HUES48 (cell line): ENCODE measurements at regions not wholly inside any gene's neighbourhood (a gene's known extent, or its start where the extent isn't known, plus 50 kb on each side); places are given as distances from the start of the nearest gene placed in this dataset.
"Not testable (repeated sequence)": the region's sequence is repeated elsewhere in the genome, so short reads cannot be mapped to it uniquely, and the experiment has no call there.

ENCODE experiments used
- H3K27ac ChIP-seq: one replicate; pipeline ENCODE4 v1.7.0; 2013; ENCODE audit warnings: low read depth, low read length, inconsistent platforms
- H3K27me3 ChIP-seq: 2 replicates; pipeline ENCODE4 v1.6.1; 2013; ENCODE audit warnings: mild to moderate bottlenecking, low read length; ENCODE audit not compliant: control insufficient read depth, insufficient read depth
- H3K36me3 ChIP-seq: 2 replicates; pipeline ENCODE4 v1.6.1; 2013; ENCODE audit warnings: low read length; ENCODE audit not compliant: control insufficient read depth, insufficient read depth
- H3K4me1 ChIP-seq: 2 replicates; pipeline ENCODE4 v1.6.1; 2013; ENCODE audit warnings: mild to moderate bottlenecking, low read length; ENCODE audit not compliant: control insufficient read depth, insufficient read depth
- H3K4me3 ChIP-seq: 2 replicates; pipeline ENCODE4 v1.5.1; 2013; ENCODE audit warnings: mild to moderate bottlenecking, low read depth, low read length
- H3K9ac ChIP-seq: 2 replicates; pipeline ENCODE4 v1.6.1; 2013; ENCODE audit warnings: mild to moderate bottlenecking, low read depth, low read length, moderate library complexity
- H3K9me3 ChIP-seq: 2 replicates; pipeline ENCODE4 v1.6.1; 2013; ENCODE audit warnings: low read length; ENCODE audit not compliant: control insufficient read depth, insufficient read depth

DNA sequence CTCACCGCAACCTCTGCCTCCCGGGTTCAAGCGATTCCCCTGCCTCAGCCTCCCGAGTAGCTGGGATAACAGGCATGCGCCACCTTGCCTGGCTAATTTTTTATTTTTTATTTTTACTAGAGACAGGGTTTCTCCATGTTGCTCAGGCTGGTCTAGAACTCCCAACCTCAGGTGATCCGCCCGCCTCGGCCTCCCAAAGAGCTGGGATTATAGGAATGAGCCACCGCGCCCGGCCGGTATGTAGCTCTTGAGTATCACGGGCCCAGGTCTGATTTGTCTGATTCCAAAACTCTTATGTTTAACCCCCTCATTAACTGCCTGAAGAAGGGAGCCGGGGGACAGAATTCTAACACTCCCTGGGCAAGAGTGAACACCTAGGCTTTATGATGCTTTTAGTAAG is 91.7 kb upstream of the OLIG2 start:
- not testable (repeated sequence) for H3K4me3 ChIP-seq, H3K36me3 ChIP-seq, H3K9me3 ChIP-seq, H3K9ac ChIP-seq, H3K27ac ChIP-seq, H3K27me3 ChIP-seq, H3K4me1 ChIP-seq

DNA sequence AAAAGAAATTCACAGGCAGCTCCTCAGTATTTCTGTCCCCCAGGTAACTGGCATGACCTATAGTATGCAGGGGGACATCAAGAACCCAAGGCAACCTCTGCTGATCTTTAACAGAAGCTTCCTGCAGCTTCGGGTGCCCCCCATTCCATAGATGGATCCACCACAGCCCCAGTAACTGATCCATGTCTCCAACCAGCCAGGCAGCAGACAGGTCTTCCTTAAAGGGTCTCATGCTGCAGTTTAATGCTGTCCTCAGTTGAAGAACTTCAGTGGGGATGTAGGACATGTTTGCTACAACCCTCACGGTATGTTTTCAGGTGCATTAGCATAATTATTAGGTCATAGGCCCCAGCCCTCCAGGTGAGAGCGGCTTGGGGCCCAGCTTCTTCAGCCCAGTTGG is 90.9 kb upstream of the OLIG2 start:
- Histone ChIP-seq H3K9ac (no peak overlapping the region), H3K36me3 (no peaks in the 10 kb centered on the region), H3K27me3 (no peaks in the 10 kb centered on the region), H3K4me1 (no peaks in the 10 kb centered on the region), H3K9me3 (no peaks in the 10 kb centered on the region), H3K4me3 (no peak overlapping the region), H3K27ac (no peak overlapping the region)

DNA sequence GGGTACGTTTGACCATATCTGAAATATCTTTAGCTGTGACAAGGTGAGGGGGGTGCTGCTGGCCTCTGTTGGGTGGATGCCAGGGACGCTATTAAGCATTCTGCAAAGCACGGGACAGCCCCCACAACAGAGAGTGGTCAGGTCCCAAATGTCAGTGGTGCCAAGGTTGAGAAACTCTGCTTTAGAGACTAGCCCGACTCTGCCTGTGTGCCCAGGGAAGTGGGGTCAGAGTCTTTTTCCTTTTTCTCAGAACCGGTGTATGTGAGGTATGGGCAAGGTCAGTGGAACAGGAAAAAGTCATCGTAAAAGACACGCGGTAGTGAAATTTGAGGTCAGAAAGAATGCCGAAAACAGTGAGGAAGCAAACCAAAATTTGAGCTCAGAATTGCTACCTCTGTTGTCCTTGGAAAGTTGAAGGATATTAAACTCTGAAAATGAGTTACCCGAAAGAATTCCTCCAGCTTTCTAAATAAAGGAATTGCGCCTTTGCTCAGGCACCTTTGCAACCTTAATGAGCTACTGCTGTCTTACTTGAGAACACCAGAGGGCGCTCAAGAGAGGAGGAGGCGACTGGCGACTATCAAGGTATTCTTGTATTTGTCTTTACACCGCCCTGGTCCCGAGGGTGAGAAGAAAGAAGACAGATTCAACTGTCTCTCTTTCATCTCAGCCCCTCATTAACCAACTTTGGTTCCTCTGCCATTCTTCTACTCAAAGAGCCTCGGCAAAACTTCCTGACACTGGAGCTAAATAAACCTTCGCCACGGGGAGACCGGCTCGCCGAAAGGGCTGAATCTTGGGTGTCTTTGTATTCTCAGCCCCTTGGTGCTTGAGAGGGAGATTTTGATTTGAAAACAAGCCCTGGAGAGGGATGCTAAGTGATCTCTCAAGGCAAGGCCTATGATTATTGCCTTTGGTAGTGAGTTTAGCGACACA is 85.4 kb upstream of the OLIG2 start:
- Histone ChIP-seq H3K9me3 (no peaks in the 10 kb centered on the region), H3K27me3 (0 out of 2 replicates have a peak, but pooled peaks cover 3% of the 10 kb centered on the region), H3K4me1 (peaks cover 5% of the 10 kb centered on the region; the same call in 1 of the 2 replicates), H3K36me3 (no peaks in the 10 kb centered on the region), H3K4me3 (no peak overlapping the region), H3K27ac (no peak overlapping the region), H3K9ac (no peak overlapping the region)

DNA sequence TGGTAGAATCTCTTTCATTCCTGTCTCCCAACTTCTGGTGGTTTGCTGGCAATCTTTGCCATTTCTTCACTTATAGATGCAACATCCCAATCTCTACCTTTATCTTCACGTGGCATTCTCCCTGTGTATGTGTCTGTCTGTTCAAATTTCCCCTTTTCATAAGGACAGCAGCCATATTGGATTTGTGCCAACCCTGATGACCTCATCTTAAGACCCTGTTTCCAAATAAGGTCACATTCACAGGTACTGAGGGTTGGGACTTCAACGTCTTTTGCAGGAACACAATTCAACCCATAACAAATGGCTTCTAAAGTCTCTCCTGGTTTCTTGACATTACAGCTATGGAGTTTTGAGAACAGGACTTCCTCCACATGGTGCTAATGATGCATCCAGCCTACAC is 84.5 kb upstream of the OLIG2 start:
- H3K27me3 ChIP-seq = 0 out of 2 replicates have a peak, but pooled peaks cover 3% of the 10 kb centered on the region
- no peak overlapping the region for H3K9ac ChIP-seq
- H3K4me3 ChIP-seq = no peak overlapping the region
- no peak overlapping the region for H3K27ac ChIP-seq
- H3K4me1 ChIP-seq = peaks cover 5% of the 10 kb centered on the region; the same call in 1 of the 2 replicates
- no peaks in the 10 kb centered on the region for H3K36me3 ChIP-seq
- H3K9me3 ChIP-seq = no peaks in the 10 kb centered on the region

DNA sequence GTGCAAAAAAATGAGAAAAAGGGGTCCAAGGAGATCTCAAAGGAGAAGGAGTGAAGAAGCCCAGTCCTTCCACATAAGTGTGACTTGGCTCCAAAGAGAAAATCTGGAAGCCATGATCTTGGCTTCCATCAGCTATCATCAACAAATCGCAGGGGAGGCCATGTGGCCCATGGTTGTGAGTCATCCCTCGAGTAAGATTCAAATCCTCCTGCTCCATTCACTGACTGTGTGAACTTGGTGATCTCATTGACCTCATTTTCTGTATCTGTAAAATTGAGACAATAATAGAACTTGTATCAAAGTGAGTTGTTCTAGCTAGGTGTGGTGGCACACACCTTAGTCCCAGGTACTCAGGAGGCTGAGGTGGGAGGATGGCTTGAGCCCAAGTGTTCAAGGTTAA is 79.1 kb upstream of the OLIG2 start:
- no peak overlapping the region for H3K4me3 ChIP-seq
- H3K27me3 ChIP-seq = no peaks in the 10 kb centered on the region
- H3K4me1 ChIP-seq = peaks cover 9% of the 10 kb centered on the region
- H3K27ac ChIP-seq = no peak overlapping the region
- no peaks in the 10 kb centered on the region for H3K9me3 ChIP-seq
- H3K9ac ChIP-seq = no peak overlapping the region
- no peaks in the 10 kb centered on the region for H3K36me3 ChIP-seq

DNA sequence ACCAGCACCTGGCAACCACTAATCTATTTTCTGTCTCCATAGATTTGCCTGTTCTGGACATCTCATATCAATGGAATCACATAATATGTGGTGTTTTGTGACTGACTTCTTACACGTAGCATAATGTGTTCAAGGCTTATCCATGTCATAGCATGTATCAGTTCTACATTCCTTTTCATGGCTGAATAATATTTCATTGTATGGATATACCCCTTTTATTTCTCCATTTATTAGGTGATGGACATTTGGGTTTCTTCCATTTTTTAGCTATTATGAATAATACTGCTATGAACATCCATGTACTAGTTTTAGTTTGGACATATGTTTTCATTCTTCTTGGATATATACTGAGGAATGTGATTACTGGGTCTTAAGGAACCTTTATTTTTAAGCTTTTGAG is 78.0 kb upstream of the OLIG2 start:
- Histone ChIP-seq H3K4me3 (no peak overlapping the region), H3K27me3 (no peaks in the 10 kb centered on the region), H3K27ac (no peak overlapping the region), H3K36me3 (no peaks in the 10 kb centered on the region), H3K4me1 (peaks cover 20% of the 10 kb centered on the region), H3K9ac (no peak overlapping the region), H3K9me3 (no peaks in the 10 kb centered on the region)

DNA sequence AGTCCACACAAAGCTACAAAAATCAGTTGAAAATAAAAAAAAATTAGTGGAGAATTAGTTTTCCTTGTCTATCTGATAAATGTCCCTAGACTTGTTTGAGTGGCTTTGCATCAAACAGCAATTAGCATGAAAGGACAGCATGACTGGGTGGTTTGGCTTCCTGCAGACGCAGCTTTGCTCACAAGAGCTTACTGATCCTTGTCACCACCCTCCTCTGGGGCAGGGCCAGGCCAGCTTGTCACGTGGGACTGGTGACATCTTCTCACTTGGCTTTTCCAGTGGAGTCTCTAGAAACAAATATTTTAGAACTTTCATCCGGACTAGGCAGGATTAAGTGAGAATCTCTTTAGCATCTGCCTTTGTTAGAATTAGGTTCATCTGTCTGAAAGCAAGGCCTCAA is 76.0 kb upstream of the OLIG2 start:
- Histone ChIP-seq H3K4me3 (no peak overlapping the region), H3K36me3 (no peaks in the 10 kb centered on the region), H3K9me3 (no peaks in the 10 kb centered on the region), H3K27ac (no peak overlapping the region), H3K4me1 (peaks cover 32% of the 10 kb centered on the region), H3K27me3 (no peaks in the 10 kb centered on the region), H3K9ac (no peak overlapping the region)

DNA sequence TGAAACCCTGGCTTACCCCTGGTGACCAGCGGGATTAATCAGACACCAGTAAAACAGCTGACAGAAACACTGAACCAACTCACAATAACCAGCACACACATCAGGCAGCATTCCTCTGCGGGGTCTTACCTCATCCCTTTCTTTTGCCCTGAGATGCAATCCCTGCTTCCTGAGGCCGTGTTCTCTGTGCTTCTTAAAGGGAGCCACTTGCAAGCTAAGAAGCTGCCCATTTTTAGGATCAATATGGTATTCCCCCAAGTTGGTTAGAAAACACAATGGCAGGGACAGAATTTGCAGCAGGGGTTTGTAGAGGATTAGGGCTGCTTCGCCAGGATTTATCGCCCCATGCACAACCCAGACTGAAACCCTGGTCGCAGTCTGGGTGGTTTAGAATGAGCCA is 74.7 kb upstream of the OLIG2 start:
- Histone ChIP-seq H3K9ac (no peak overlapping the region), H3K9me3 (no peaks in the 10 kb centered on the region), H3K27me3 (no peaks in the 10 kb centered on the region), H3K36me3 (no peaks in the 10 kb centered on the region), H3K27ac (no peak overlapping the region), H3K4me3 (no peak overlapping the region), H3K4me1 (peaks cover 40% of the 10 kb centered on the region)

DNA sequence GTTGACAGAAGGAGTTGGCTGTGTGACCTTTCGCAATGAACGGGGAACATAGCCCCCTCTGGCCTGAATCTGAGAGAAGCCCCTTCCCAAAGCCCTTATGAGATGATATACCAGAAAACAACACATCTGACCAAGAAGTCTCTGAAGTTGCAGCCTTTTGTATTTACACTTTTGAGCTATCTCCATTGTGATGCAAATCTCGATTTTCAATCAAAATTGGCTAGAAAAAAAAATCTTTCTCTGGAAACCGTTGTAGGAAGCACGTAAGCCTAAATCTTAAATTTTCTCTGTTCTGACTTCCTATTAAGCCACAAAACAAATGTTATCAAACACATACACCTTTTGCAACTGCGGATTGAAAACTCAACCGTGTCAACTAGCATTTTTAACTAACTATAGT is 71.4 kb upstream of the OLIG2 start:
- H3K4me3 ChIP-seq = no peak overlapping the region
- H3K27me3 ChIP-seq = no peaks in the 10 kb centered on the region
- H3K4me1 ChIP-seq = peaks cover 50% of the 10 kb centered on the region
- no peak overlapping the region for H3K9ac ChIP-seq
- H3K36me3 ChIP-seq = no peaks in the 10 kb centered on the region
- no peaks in the 10 kb centered on the region for H3K9me3 ChIP-seq
- H3K27ac ChIP-seq = no peak overlapping the region

DNA sequence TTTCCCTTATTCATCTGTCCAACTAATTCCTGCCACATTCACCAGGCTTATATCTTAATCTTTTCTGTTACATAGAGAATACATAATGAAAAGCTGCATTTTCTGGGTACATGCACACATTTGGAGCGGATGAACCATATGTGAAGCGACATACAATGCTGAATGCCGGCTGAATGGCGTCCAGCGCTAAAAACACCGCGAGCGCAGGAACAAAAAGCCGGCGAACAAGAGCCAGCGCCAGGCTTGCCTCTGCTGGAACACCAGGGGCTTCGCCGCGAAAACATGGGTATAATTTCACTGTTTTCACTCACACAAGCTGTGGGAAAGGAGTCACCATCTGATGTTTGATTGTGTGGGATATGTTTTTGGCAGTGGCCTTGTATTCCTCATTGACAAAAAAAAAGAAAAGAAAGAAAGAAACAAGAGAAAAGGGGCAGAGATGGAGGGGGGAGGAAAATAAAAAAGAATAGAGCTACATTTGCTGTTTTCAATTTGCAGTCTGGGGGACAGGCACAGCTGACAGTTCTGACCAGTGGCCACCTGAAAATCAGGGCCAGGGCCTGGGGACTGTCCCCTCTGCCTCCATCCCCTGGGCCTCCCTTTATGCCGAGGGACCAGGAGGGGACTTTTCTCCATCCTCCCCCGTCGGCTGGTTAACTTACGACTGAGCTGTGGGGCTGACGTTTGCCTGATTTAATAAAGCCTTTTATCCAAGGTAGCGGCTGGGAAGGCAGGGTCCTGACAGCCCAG is 70.2 kb upstream of the OLIG2 start:
- Histone ChIP-seq H3K4me3 (no peak overlapping the region), H3K27ac (no peak overlapping the region), H3K36me3 (no peaks in the 10 kb centered on the region), H3K4me1 (peaks cover 50% of the 10 kb centered on the region), H3K9ac (no peak overlapping the region), H3K9me3 (no peaks in the 10 kb centered on the region), H3K27me3 (no peaks in the 10 kb centered on the region)

DNA sequence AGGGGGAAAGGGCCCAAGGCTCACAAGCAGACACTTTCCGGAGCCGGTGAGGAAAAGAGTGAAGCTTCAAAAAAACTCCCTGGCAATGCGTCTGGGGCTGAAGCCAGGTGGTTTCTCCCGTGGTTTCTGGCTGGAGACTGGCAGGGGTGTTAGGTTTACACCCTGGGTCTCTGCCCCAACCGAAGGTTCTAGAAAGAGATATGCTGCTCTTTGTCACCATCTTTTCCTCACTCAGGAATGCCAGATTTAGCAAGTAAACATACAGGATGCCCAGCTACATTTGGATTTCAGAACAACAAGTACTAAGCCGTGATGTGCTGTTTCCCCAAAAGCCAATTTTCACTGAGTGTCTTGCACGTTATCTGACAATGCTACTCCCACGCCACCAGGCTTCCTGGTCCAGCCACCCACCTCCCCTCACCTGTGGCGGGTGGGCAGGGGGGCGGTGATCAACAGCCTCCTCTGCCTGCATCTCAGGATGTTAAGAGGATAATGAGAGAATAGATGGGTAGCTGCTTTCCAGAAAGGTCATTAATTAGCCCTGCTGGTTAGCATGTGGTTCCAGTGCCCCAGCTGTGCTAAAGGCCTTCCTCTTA is 69.6 kb upstream of the OLIG2 start:
- no peak overlapping the region for H3K4me3 ChIP-seq
- no peaks in the 10 kb centered on the region for H3K27me3 ChIP-seq
- H3K36me3 ChIP-seq = no peaks in the 10 kb centered on the region
- H3K9me3 ChIP-seq = no peaks in the 10 kb centered on the region
- no peak overlapping the region for H3K9ac ChIP-seq
- H3K27ac ChIP-seq = no peak overlapping the region
- peaks cover 46% of the 10 kb centered on the region for H3K4me1 ChIP-seq
